ENCODE measurements at regions not wholly inside any gene's neighbourhood (a gene's known extent, or its start where the extent isn't known, plus 50 kb on each side); places are given as distances from the start of the nearest gene placed in this dataset. TPM values are rescaled to one million over a fixed set of nuclear protein-coding genes. Genes with fewer than 3 reads are reported as not detected.

Small RNA genes lying in the stretch of these regions (small RNA-seq; reads per million reads assigned to genes)
- not detected for gene AL390123.1
- not detected for gene RNA5SP326
- 0.09 reads per million for gene RNU5B-6P
- not detected for gene RNU6-839P
